Mesothelial cell of epicardium (in vitro differentiated cells): ENCODE measurements at regions not wholly inside any gene's neighbourhood (a gene's known extent, or its start where the extent isn't known, plus 50 kb on each side); places are given as distances from the start of the nearest gene placed in this dataset.

Source experiments
- DNase-seq, 2 experiments: peaks; one replicate each; pipeline ENCODE4 v3.0.0; 2021; ENCODE audit warnings: low spot score in 2 of 2; ENCODE audit not compliant: unreplicated experiment in 2 of 2
- H3K27ac Mint-ChIP-seq: 2 replicates; pipeline ENCODE4 v1.8.0; 2021; ENCODE audit warnings: mixed read lengths
- H3K27me3 Mint-ChIP-seq: 2 replicates; pipeline ENCODE4 v1.8.0; 2021; ENCODE audit warnings: low read depth, mixed read lengths
- H3K36me3 Mint-ChIP-seq: 2 replicates; pipeline ENCODE4 v1.8.0; 2021; ENCODE audit warnings: mixed read lengths
- H3K4me1 Mint-ChIP-seq: 2 replicates; pipeline ENCODE4 v1.8.0; 2021; ENCODE audit warnings: mixed read lengths
- H3K4me3 Mint-ChIP-seq: 2 replicates; pipeline ENCODE4 v1.8.0; 2021; ENCODE audit warnings: mild to moderate bottlenecking, moderate library complexity, mixed read lengths
- H3K9me3 Mint-ChIP-seq: 2 replicates; pipeline ENCODE4 v1.8.0; 2021; ENCODE audit warnings: mixed read lengths
- TF ChIP-seq, protein P1 (sequence below): fragments of 200-600 bp; sonication (generic); IDR thresholded peaks from one replicate; pipeline ENCODE4 v1.5.0; 2021; ENCODE audit warnings: antibody characterized with exemption; ENCODE audit not compliant: unreplicated experiment

- no peak overlapping the region for H3K27ac Mint-ChIP-seq
- TF ChIP-seq, protein P1, sequence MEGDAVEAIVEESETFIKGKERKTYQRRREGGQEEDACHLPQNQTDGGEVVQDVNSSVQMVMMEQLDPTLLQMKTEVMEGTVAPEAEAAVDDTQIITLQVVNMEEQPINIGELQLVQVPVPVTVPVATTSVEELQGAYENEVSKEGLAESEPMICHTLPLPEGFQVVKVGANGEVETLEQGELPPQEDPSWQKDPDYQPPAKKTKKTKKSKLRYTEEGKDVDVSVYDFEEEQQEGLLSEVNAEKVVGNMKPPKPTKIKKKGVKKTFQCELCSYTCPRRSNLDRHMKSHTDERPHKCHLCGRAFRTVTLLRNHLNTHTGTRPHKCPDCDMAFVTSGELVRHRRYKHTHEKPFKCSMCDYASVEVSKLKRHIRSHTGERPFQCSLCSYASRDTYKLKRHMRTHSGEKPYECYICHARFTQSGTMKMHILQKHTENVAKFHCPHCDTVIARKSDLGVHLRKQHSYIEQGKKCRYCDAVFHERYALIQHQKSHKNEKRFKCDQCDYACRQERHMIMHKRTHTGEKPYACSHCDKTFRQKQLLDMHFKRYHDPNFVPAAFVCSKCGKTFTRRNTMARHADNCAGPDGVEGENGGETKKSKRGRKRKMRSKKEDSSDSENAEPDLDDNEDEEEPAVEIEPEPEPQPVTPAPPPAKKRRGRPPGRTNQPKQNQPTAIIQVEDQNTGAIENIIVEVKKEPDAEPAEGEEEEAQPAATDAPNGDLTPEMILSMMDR: no peak
- H3K36me3 Mint-ChIP-seq: no peaks in the 10 kb centered on the region
- H3K4me1 Mint-ChIP-seq: no peaks in the 10 kb centered on the region
- no peak overlapping the region for H3K4me3 Mint-ChIP-seq
- DNase-seq: no peak
- peaks cover 21% of the 10 kb centered on the region for H3K27me3 Mint-ChIP-seq
- H3K9me3 Mint-ChIP-seq: peaks cover 32% of the 10 kb centered on the region
These were observed 334.8 kb downstream of the GLRX3 start for GRCh38 chr10:130470973-130471372.

DNA sequence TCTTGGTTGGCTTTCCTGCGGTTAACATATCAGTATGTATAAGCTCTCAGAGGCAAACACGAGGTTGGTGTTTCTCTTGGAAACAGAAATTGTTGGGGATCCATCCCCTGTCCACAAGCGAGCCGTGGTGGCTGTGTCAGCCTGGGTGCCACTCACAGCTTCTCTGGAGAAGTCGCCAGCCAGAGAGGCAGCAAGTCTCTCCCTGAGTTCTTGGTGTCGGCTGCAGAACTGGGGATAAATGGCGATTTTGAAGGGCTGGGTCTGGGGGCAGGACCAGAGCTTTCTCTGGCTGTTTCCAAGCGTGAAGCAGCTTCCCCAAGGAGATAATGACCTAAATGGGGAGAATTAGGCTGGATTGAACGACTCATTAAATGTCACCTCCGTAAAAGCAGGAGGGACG, 335.3 kb downstream of the GLRX3 start:
- no peaks in the 10 kb centered on the region for H3K36me3 Mint-ChIP-seq
- H3K27ac Mint-ChIP-seq: no peak overlapping the region
- H3K4me1 Mint-ChIP-seq: no peaks in the 10 kb centered on the region
- no peak for DNase-seq
- H3K27me3 Mint-ChIP-seq: peaks cover 22% of the 10 kb centered on the region
- H3K9me3 Mint-ChIP-seq: peaks cover 30% of the 10 kb centered on the region
- TF ChIP-seq, protein P1: no peak
- H3K4me3 Mint-ChIP-seq: no peak overlapping the region

- no peaks in the 10 kb centered on the region for H3K4me1 Mint-ChIP-seq
- DNase-seq: no peak
- H3K27ac Mint-ChIP-seq: no peak overlapping the region
- peaks cover 27% of the 10 kb centered on the region for H3K27me3 Mint-ChIP-seq
- peaks cover 24% of the 10 kb centered on the region for H3K9me3 Mint-ChIP-seq
- TF ChIP-seq, protein P1: no peak
- H3K36me3 Mint-ChIP-seq: no peaks in the 10 kb centered on the region
- H3K4me3 Mint-ChIP-seq: no peak overlapping the region
These were observed 336.0 kb downstream of the GLRX3 start for GRCh38 chr10:130472236-130472635.

- Mint-ChIP-seq H3K36me3 (no peaks in the 10 kb centered on the region), H3K4me1 (no peaks in the 10 kb centered on the region), H3K4me3 (no peak overlapping the region), H3K27ac (no peak overlapping the region), H3K9me3 (peaks cover 2% of the 10 kb centered on the region), H3K27me3 (peaks cover 28% of the 10 kb centered on the region)
- no peak for DNase-seq
- TF ChIP-seq, protein P1: no peak
These were observed 338.4 kb downstream of the GLRX3 start for GRCh38 chr10:130474591-130474990.

- H3K27me3 Mint-ChIP-seq: peaks cover 26% of the 10 kb centered on the region
- TF ChIP-seq, protein P1: no peak
- DNase-seq: no peak
- no peak overlapping the region for H3K4me3 Mint-ChIP-seq
- H3K4me1 Mint-ChIP-seq: no peaks in the 10 kb centered on the region
- no peak overlapping the region for H3K27ac Mint-ChIP-seq
- no peaks in the 10 kb centered on the region for H3K9me3 Mint-ChIP-seq
- H3K36me3 Mint-ChIP-seq: no peaks in the 10 kb centered on the region
These were observed 341.2 kb downstream of the GLRX3 start for GRCh38 chr10:130477360-130477759.

GRCh38 chr10:130479146-130479545, 343.0 kb downstream of the GLRX3 start:
- H3K27ac Mint-ChIP-seq: no peak overlapping the region
- no peaks in the 10 kb centered on the region for H3K4me1 Mint-ChIP-seq
- DNase-seq: no peak
- no peak overlapping the region for H3K4me3 Mint-ChIP-seq
- TF ChIP-seq, protein P1: no peak
- peaks cover 23% of the 10 kb centered on the region for H3K27me3 Mint-ChIP-seq
- no peaks in the 10 kb centered on the region for H3K9me3 Mint-ChIP-seq
- H3K36me3 Mint-ChIP-seq: no peaks in the 10 kb centered on the region
